ENCODE measurements at regions not wholly inside any gene's neighbourhood (a gene's known extent, or its start where the extent isn't known, plus 50 kb on each side); places are given as distances from the start of the nearest gene placed in this dataset.
"Not testable (repeated sequence)": the region's sequence is repeated elsewhere in the genome, so short reads cannot be mapped to it uniquely, and the experiment has no call there.

GRCh38 chr14:57057803-57058202, 210.9 kb downstream of the EXOC5 start:
- H3K4me3 Mint-ChIP-seq: no peak overlapping the region
- peaks cover 26% of the 10 kb centered on the region for H3K27me3 Mint-ChIP-seq (ENCODE audit: low read depth)
- DNase-seq (ENCODE audit: low spot score): no peak
- peak; percentile 34; the same call in 1 of the 2 replicates for ATAC-seq
- H3K9me3 Mint-ChIP-seq: peaks cover 11% of the 10 kb centered on the region; the same call in 1 of the 2 replicates
- TF ChIP-seq TCF7 (CRISPR knock-in tag; IDR thresholded peaks at IDR 0.05; ENCODE audit: low read depth): no peak
- TF ChIP-seq SMAD3 (CRISPR knock-in tag; IDR thresholded peaks at IDR 0.05; ENCODE audit: borderline replicate concordance): no peak
- TF ChIP-seq USF2 (CRISPR knock-in tag; IDR thresholded peaks at IDR 0.05): 0 out of 2 replicates have a peak, but pooled peaks have one; percentile 5
- no peak for TF ChIP-seq NR1H2 (CRISPR knock-in tag; IDR thresholded peaks at IDR 0.05)
- TF ChIP-seq CTCF (IDR thresholded peaks at IDR 0.05): no peak
- no peak for TF ChIP-seq NR2C2 (CRISPR knock-in tag; IDR thresholded peaks at IDR 0.05)
- TF ChIP-seq ZBTB43 (CRISPR knock-in tag; IDR thresholded peaks at IDR 0.05): no peak
- no peak for TF ChIP-seq RORB (CRISPR knock-in tag; IDR thresholded peaks at IDR 0.05)
- no peak for TF ChIP-seq FOXP1 (CRISPR knock-in tag; IDR thresholded peaks at IDR 0.05; ENCODE audit: borderline replicate concordance)
- TF ChIP-seq IRF2 (CRISPR knock-in tag; IDR thresholded peaks at IDR 0.05; ENCODE audit: borderline replicate concordance, low read depth): no peak
- TF ChIP-seq MAX (CRISPR knock-in tag; IDR thresholded peaks at IDR 0.05): no peak
- TF ChIP-seq ZNF121 (CRISPR knock-in tag; IDR thresholded peaks at IDR 0.05): no peak
- no peak for TF ChIP-seq JAZF1 (CRISPR knock-in tag; IDR thresholded peaks at IDR 0.05)
- TF ChIP-seq ZNF317 (CRISPR knock-in tag; IDR thresholded peaks at IDR 0.05; ENCODE audit: borderline replicate concordance, low read depth): 0 out of 2 replicates have a peak, but pooled peaks have one; percentile 49
- TF ChIP-seq FOXJ3 (CRISPR knock-in tag; IDR thresholded peaks at IDR 0.05; ENCODE audit: borderline replicate concordance): no peak
- no peak for TF ChIP-seq PRDM15 (CRISPR knock-in tag; IDR thresholded peaks at IDR 0.05)
- ChIA-PET CTCF (interaction anchor here (1.4 kb wide), 1 partner anchor 10 kb away, joined by 3 read pairs; no protein-coding TSS in a partner anchor), POLR2A (no interaction called here)
- no peaks in the 10 kb centered on the region for H3K36me3 Mint-ChIP-seq
- peaks cover 34% of the 10 kb centered on the region for H3K4me1 Mint-ChIP-seq
- no peak overlapping the region for H3K27ac Mint-ChIP-seq

- H3K4me3 Mint-ChIP-seq; H3K27ac Mint-ChIP-seq; H3K36me3 Mint-ChIP-seq; POLR2A ChIA-PET; DNase-seq (ENCODE audit: low spot score); CTCF ChIA-PET; ATAC-seq: not testable (repeated sequence)
- Mint-ChIP-seq H3K9me3 (peaks cover 12% of the 10 kb centered on the region), H3K27me3 (ENCODE audit: low read depth) (peaks cover 24% of the 10 kb centered on the region), H3K4me1 (peaks cover 36% of the 10 kb centered on the region)
These were observed 212.2 kb downstream of the EXOC5 start for GRCh38 chr14:57056522-57056921.

All from WTC11 (cell line).